ENCODE measurements at regions not wholly inside any gene's neighbourhood (a gene's known extent, or its start where the extent isn't known, plus 50 kb on each side); places are given as distances from the start of the nearest gene placed in this dataset.
"Not testable (repeated sequence)": the region's sequence is repeated elsewhere in the genome, so short reads cannot be mapped to it uniquely, and the experiment has no call there.

DNA sequence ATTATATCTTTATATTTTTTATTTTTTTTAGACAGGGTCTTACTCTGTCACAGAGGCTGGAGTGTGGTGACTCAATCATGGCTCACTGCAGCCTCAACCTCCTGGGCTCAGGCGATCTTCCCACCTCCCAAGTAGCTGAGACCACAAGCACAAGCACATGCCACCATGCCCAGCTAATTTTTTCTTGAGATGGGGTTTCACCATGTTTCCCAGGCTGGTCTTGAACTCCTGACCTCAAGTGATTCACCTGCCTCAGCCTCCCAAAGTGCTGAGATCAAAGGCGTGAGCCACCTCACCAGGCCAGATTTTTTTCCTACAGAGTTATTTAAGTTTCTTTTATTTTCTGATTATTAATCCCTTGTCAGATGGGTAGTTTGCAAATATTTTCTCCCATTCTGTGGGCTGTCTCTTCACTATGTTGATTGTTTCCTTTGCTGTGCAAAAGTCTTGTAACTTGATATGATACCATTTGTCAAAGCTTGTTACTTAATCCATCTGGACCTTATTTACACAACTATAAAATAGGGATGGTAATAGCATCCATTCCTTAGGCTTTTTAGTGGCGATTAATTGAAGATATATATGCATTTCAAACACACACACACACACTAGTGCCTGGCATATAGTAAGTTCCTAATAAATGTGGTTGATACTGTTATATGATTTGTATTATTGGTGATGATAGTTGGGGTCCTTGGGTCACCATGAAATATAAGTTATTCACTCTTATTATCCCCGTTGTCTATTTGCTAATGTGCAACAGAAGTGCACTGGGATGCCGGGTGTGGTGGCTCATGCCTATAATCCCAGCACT, 187.1 kb downstream of the BCAS1 start:
- H4K20me1 ChIP-seq (ENCODE audit: control insufficient read depth, insufficient read depth, insufficient read length) = no peaks in the 10 kb centered on the region
- H3K9ac ChIP-seq (ENCODE audit: extremely low read depth, insufficient read length, low read length) = no peak overlapping the region
- H3K27ac Mint-ChIP-seq = peak overlapping the region in 1 of 3 experiments; percentile 36; a peak in 1 of 7 replicates
- no peaks in the 10 kb centered on the region for H3K23me2 ChIP-seq (ENCODE audit: insufficient read length, low read depth, low read length, poor library complexity, severe bottlenecking)
- H2AK5ac ChIP-seq (ENCODE audit: insufficient read length, low read length) = no peak overlapping the region
- no peak overlapping the region for H2BK120ac ChIP-seq (ENCODE audit: low read depth, low read length, poor library complexity, severe bottlenecking)
- H3K4me3 Mint-ChIP-seq = no peak overlapping the region
- H3K9me3 Mint-ChIP-seq = no peaks in the 10 kb centered on the region
- H3T11ph ChIP-seq (ENCODE audit: low read length) = no peak overlapping the region
- H3K79me1 ChIP-seq (ENCODE audit: insufficient read depth, low read depth, low read length, poor library complexity, severe bottlenecking) = no peaks in the 10 kb centered on the region
- H3K4me1 ChIP-seq (ENCODE audit: insufficient read depth, low read length) = peaks cover 4% of the 10 kb centered on the region; the same call in 1 of the 2 replicates
- H4K8ac ChIP-seq (replicated peaks; ENCODE audit: insufficient read length, low read depth, low read length) = no peak overlapping the region
- no peak overlapping the region for H3K18ac ChIP-seq (ENCODE audit: insufficient read length, low read depth, low read length)
- no peaks in the 10 kb centered on the region for H3K27me3 Mint-ChIP-seq (ENCODE audit: low read depth)
- H3K27ac ChIP-seq (ENCODE audit: insufficient read length, low read depth, low read length) = no peak overlapping the region
- H4K5ac ChIP-seq (ENCODE audit: insufficient read length, low read depth, low read length) = no peak overlapping the region
- no peak overlapping the region for H2AFZ ChIP-seq (ENCODE audit: low read length)
- no peak overlapping the region for H2BK12ac ChIP-seq (ENCODE audit: insufficient read length, low read depth, low read length)
- H3K79me2 ChIP-seq (ENCODE audit: insufficient read depth, low read length) = no peaks in the 10 kb centered on the region
- H2BK15ac ChIP-seq (ENCODE audit: low read depth, low read length) = no peak overlapping the region
- no peak overlapping the region for H3K56ac ChIP-seq (ENCODE audit: insufficient read length, low read depth, low read length)
- DNase-seq = no peak
- no peak overlapping the region for H2BK5ac ChIP-seq (ENCODE audit: insufficient read length, low read length)
- no peak overlapping the region for H2BK20ac ChIP-seq (ENCODE audit: low read depth, low read length, poor library complexity, severe bottlenecking)
- no peaks in the 10 kb centered on the region for H3K27me3 ChIP-seq (ENCODE audit: insufficient read depth, low read length)
- TF ChIP-seq, protein P1, sequence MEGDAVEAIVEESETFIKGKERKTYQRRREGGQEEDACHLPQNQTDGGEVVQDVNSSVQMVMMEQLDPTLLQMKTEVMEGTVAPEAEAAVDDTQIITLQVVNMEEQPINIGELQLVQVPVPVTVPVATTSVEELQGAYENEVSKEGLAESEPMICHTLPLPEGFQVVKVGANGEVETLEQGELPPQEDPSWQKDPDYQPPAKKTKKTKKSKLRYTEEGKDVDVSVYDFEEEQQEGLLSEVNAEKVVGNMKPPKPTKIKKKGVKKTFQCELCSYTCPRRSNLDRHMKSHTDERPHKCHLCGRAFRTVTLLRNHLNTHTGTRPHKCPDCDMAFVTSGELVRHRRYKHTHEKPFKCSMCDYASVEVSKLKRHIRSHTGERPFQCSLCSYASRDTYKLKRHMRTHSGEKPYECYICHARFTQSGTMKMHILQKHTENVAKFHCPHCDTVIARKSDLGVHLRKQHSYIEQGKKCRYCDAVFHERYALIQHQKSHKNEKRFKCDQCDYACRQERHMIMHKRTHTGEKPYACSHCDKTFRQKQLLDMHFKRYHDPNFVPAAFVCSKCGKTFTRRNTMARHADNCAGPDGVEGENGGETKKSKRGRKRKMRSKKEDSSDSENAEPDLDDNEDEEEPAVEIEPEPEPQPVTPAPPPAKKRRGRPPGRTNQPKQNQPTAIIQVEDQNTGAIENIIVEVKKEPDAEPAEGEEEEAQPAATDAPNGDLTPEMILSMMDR (conservative IDR thresholded peaks at IDR 0.05) = no peak
- H3K4me1 Mint-ChIP-seq = peaks cover 40 to 44% of the 10 kb centered on the region in 2 experiments
- H3K14ac ChIP-seq (ENCODE audit: insufficient read depth, low read length) = no peak overlapping the region
- no peak overlapping the region for H4K91ac ChIP-seq (ENCODE audit: insufficient read length, low read depth, low read length)
- WGBS (ENCODE audit: extremely low coverage, insufficient read length, low lambda C conversion rate) = no CpG with 5 or more reads among the region's 5 CpGs
- H3K23ac ChIP-seq (ENCODE audit: insufficient read length, low read depth, low read length) = no peak overlapping the region
- no peaks in the 10 kb centered on the region for H3K36me3 Mint-ChIP-seq (ENCODE audit: insufficient read depth in 1 of 3, low read depth in 3 of 3)
- H3K4me2 ChIP-seq (ENCODE audit: insufficient read depth, insufficient read length, low read length) = no peak overlapping the region
- H3K4ac ChIP-seq (ENCODE audit: low read depth, low read length) = no peak overlapping the region
- no peaks in the 10 kb centered on the region for H3K9me3 ChIP-seq (ENCODE audit: control insufficient read depth, low read depth, low read length)

DNA sequence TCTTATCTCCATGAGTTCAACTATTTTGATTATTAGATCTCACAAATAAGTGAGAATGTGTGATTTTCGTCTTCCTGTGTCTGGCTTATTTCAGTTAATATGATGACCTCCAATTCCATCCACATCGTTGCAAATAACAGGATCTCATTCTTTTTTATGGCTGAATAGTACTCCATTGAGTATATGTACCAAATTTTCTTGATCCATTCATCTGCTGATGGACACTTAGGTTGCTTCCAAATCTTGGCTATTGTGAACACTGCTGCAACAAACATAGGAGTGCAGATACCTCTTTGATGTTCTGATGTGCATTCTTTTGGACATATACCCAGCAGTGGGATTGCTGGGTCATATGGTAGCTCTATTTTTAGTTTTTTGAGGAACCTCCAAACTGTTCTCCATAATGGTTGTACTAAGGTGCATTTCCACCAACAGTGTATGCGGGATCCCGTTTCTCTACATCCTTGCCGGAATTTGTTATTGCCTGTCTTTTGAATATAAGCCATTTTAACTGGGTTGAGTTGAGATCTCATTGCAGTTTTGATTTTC, 187.9 kb downstream of the BCAS1 start:
- H2BK120ac ChIP-seq (ENCODE audit: low read depth, low read length, poor library complexity, severe bottlenecking); H3K23me2 ChIP-seq (ENCODE audit: insufficient read length, low read depth, low read length, poor library complexity, severe bottlenecking); H3K4me2 ChIP-seq (ENCODE audit: insufficient read depth, insufficient read length, low read length); H3K23ac ChIP-seq (ENCODE audit: insufficient read length, low read depth, low read length); H3T11ph ChIP-seq (ENCODE audit: low read length); H3K9ac ChIP-seq (ENCODE audit: extremely low read depth, insufficient read length, low read length); H2BK12ac ChIP-seq (ENCODE audit: insufficient read length, low read depth, low read length); H3K36me3 Mint-ChIP-seq (ENCODE audit: insufficient read depth in 1 of 3, low read depth in 3 of 3); H3K18ac ChIP-seq (ENCODE audit: insufficient read length, low read depth, low read length); H2AK5ac ChIP-seq (ENCODE audit: insufficient read length, low read length); H4K91ac ChIP-seq (ENCODE audit: insufficient read length, low read depth, low read length); H3K79me1 ChIP-seq (ENCODE audit: insufficient read depth, low read depth, low read length, poor library complexity, severe bottlenecking); DNase-seq; H4K20me1 ChIP-seq (ENCODE audit: control insufficient read depth, insufficient read depth, insufficient read length); H3K9me3 ChIP-seq (ENCODE audit: control insufficient read depth, low read depth, low read length); H4K8ac ChIP-seq (replicated peaks; ENCODE audit: insufficient read length, low read depth, low read length); H3K4ac ChIP-seq (ENCODE audit: low read depth, low read length); H2BK5ac ChIP-seq (ENCODE audit: insufficient read length, low read length); H3K9me3 Mint-ChIP-seq; H3K4me3 Mint-ChIP-seq; H2BK15ac ChIP-seq (ENCODE audit: low read depth, low read length); H3K14ac ChIP-seq (ENCODE audit: insufficient read depth, low read length); H3K4me1 ChIP-seq (ENCODE audit: insufficient read depth, low read length); H3K79me2 ChIP-seq (ENCODE audit: insufficient read depth, low read length); H3K27ac ChIP-seq (ENCODE audit: insufficient read length, low read depth, low read length); H4K5ac ChIP-seq (ENCODE audit: insufficient read length, low read depth, low read length); H3K56ac ChIP-seq (ENCODE audit: insufficient read length, low read depth, low read length); H3K27me3 ChIP-seq (ENCODE audit: insufficient read depth, low read length); H3K27ac Mint-ChIP-seq; H3K27me3 Mint-ChIP-seq (ENCODE audit: low read depth); H2BK20ac ChIP-seq (ENCODE audit: low read depth, low read length, poor library complexity, severe bottlenecking); H2AFZ ChIP-seq (ENCODE audit: low read length): not testable (repeated sequence)
- peaks cover 36 to 40% of the 10 kb centered on the region in 2 experiments for H3K4me1 Mint-ChIP-seq
- no CpG with 5 or more reads among the region's 5 CpGs for WGBS (ENCODE audit: extremely low coverage, insufficient read length, low lambda C conversion rate)
